Esophagus muscularis mucosa (tissue), 4 donors: ENCODE measurements at regions not wholly inside any gene's neighbourhood (a gene's known extent, or its start where the extent isn't known, plus 50 kb on each side); places are given as distances from the start of the nearest gene placed in this dataset.

Source experiments
- EP300 ChIP-seq: sonication (generic); formaldehyde crosslinking; IDR thresholded peaks from one replicate; pipeline ENCODE4 v1.6.1; 2017; ENCODE audit warnings: antibody characterized with exemption
- POLR2A ChIP-seq: fragments of 450-650 bp; IDR thresholded peaks from one replicate; pipeline ENCODE4 v1.6.1; 2017; ENCODE audit warnings: antibody characterized with exemption, moderate library complexity, mild to moderate bottlenecking, low read depth
- TF ChIP-seq, protein P1 (sequence below), 3 experiments: fragments of 200-600 bp in 2 of 3; fragments of 450-650 bp in 1 of 3; sonication (generic) in 2 of 3; IDR thresholded peaks; one replicate each; pipeline ENCODE4 v1.5.1; 2017 to 2019; ENCODE audit warnings: antibody characterized with exemption in 3 of 3, mild to moderate bottlenecking in 2 of 3, moderate library complexity in 1 of 3

DNA sequence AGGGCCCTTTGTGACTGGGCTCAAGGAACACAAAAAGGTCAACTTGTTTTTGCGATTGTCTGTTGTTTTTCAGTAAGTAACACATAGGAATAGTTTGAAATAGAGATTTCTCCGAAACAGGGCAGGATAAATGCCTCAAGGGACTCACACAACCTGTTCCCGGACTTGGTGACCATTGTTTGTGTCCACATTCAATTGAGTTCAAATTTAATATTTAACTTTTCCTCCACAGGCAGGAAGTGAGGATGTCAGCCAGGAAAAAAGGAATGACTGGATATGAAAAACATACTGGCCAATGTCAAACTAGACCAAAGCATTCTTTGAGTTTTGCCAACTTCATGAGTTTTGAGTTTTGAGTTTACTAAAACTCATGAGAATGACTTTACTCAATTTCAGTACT, 72.7 kb downstream of the SPATA31C2 start:
- TF ChIP-seq POLR2A, result no peak
- TF ChIP-seq, protein P1, sequence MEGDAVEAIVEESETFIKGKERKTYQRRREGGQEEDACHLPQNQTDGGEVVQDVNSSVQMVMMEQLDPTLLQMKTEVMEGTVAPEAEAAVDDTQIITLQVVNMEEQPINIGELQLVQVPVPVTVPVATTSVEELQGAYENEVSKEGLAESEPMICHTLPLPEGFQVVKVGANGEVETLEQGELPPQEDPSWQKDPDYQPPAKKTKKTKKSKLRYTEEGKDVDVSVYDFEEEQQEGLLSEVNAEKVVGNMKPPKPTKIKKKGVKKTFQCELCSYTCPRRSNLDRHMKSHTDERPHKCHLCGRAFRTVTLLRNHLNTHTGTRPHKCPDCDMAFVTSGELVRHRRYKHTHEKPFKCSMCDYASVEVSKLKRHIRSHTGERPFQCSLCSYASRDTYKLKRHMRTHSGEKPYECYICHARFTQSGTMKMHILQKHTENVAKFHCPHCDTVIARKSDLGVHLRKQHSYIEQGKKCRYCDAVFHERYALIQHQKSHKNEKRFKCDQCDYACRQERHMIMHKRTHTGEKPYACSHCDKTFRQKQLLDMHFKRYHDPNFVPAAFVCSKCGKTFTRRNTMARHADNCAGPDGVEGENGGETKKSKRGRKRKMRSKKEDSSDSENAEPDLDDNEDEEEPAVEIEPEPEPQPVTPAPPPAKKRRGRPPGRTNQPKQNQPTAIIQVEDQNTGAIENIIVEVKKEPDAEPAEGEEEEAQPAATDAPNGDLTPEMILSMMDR (IDR thresholded peaks at IDR 0.05), result no peak
- TF ChIP-seq EP300, result no peak
